ENCODE measurements at regions not wholly inside any gene's neighbourhood (a gene's known extent, or its start where the extent isn't known, plus 50 kb on each side); places are given as distances from the start of the nearest gene placed in this dataset.
A peak's percentile ranks its signal among the peaks of the same experiment; 100 is the strongest.

GRCh38 chr1:88272216-88272615 is 411.9 kb upstream of the PKN2 start:
- DNase-seq: no peak

- no peak for DNase-seq
Observed at GRCh38 chr1:88274431-88274830, 409.6 kb upstream of the PKN2 start.

- no peak for DNase-seq
Observed at GRCh38 chr1:88275259-88275862, 408.7 kb upstream of the PKN2 start.

- no peak for DNase-seq
Observed at GRCh38 chr1:88276163-88276562, 407.9 kb upstream of the PKN2 start.

GRCh38 chr1:88284066-88284465 is 400.0 kb upstream of the PKN2 start:
- DNase-seq: no peak

- no peak for DNase-seq
Observed at GRCh38 chr1:88284666-88285366, 399.3 kb upstream of the PKN2 start.

GRCh38 chr1:88286716-88287115 is 397.4 kb upstream of the PKN2 start:
- DNase-seq: no peak

- DNase-seq: no peak
Observed at GRCh38 chr1:88288571-88288970, 395.5 kb upstream of the PKN2 start.

- no peak for DNase-seq
Observed at GRCh38 chr1:88289401-88290102, 394.5 kb upstream of the PKN2 start.

- DNase-seq: no peak
Observed at GRCh38 chr1:88291611-88292354, 392.3 kb upstream of the PKN2 start.

- no peak for DNase-seq
Observed at GRCh38 chr1:88293691-88294190, 390.3 kb upstream of the PKN2 start.

- DNase-seq: no peak
Observed at GRCh38 chr1:88296227-88296626, 387.8 kb upstream of the PKN2 start.

GRCh38 chr1:88296642-88297041 is 387.4 kb upstream of the PKN2 start:
- DNase-seq: no peak

GRCh38 chr1:88298506-88298905 is 385.6 kb upstream of the PKN2 start:
- DNase-seq: no peak

GRCh38 chr1:88300752-88301263 is 383.3 kb upstream of the PKN2 start:
- DNase-seq: no peak

- peak; percentile 13 for DNase-seq
Observed at GRCh38 chr1:88302843-88303486, 381.1 kb upstream of the PKN2 start.

- DNase-seq: no peak
Observed at GRCh38 chr1:88311265-88311664, 372.8 kb upstream of the PKN2 start.

GRCh38 chr1:88311907-88312306 is 372.2 kb upstream of the PKN2 start:
- no peak for DNase-seq

GRCh38 chr1:88317396-88317795 is 366.7 kb upstream of the PKN2 start:
- DNase-seq: no peak

- no peak for DNase-seq
Observed at GRCh38 chr1:88318740-88319139, 365.3 kb upstream of the PKN2 start.

GRCh38 chr1:88320291-88320690 is 363.8 kb upstream of the PKN2 start:
- DNase-seq: no peak

- DNase-seq: no peak
Observed at GRCh38 chr1:88321706-88322105, 362.4 kb upstream of the PKN2 start.

GRCh38 chr1:88324899-88325298 is 359.2 kb upstream of the PKN2 start:
- DNase-seq: no peak

Measured in NCI-H1436 (cell line).